ENCODE measurements at regions not wholly inside any gene's neighbourhood (a gene's known extent, or its start where the extent isn't known, plus 50 kb on each side); places are given as distances from the start of the nearest gene placed in this dataset.
"Not testable (repeated sequence)": the region's sequence is repeated elsewhere in the genome, so short reads cannot be mapped to it uniquely, and the experiment has no call there.

GRCh38 chr11:92611157-92611556, 358.3 kb upstream of the MTNR1B start:
- no peak for DNase-seq (ENCODE audit: low read depth)

GRCh38 chr11:92618020-92618419, 351.4 kb upstream of the MTNR1B start:
- not testable (repeated sequence) for DNase-seq (ENCODE audit: low read depth)

- no peak for DNase-seq (ENCODE audit: low read depth)
These were observed 346.4 kb upstream of the MTNR1B start for GRCh38 chr11:92623055-92623454.

- DNase-seq (ENCODE audit: low read depth) = no peak
These were observed 343.6 kb upstream of the MTNR1B start for GRCh38 chr11:92625894-92626293.

GRCh38 chr11:92626624-92627023, 342.8 kb upstream of the MTNR1B start:
- DNase-seq (ENCODE audit: low read depth) = no peak

- no peak for DNase-seq (ENCODE audit: low read depth)
These were observed 341.7 kb upstream of the MTNR1B start for GRCh38 chr11:92627615-92628256.

GRCh38 chr11:92628401-92629292, 340.8 kb upstream of the MTNR1B start:
- DNase-seq (ENCODE audit: low read depth) = no peak

- no peak for DNase-seq (ENCODE audit: low read depth)
These were observed 337.0 kb upstream of the MTNR1B start for GRCh38 chr11:92632495-92632894.

GRCh38 chr11:92633820-92634219, 335.6 kb upstream of the MTNR1B start:
- no peak for DNase-seq (ENCODE audit: low read depth)

GRCh38 chr11:92636543-92637188, 332.8 kb upstream of the MTNR1B start:
- DNase-seq (ENCODE audit: low read depth) = no peak

GRCh38 chr11:92638678-92639077, 330.8 kb upstream of the MTNR1B start:
- DNase-seq (ENCODE audit: low read depth) = no peak

GRCh38 chr11:92642177-92642931, 327.1 kb upstream of the MTNR1B start:
- no peak for DNase-seq (ENCODE audit: low read depth)

GRCh38 chr11:92643827-92644226, 325.6 kb upstream of the MTNR1B start:
- no peak for DNase-seq (ENCODE audit: low read depth)

GRCh38 chr11:92644595-92645445, 324.6 kb upstream of the MTNR1B start:
- DNase-seq (ENCODE audit: low read depth) = no peak

- no peak for DNase-seq (ENCODE audit: low read depth)
These were observed 318.3 kb upstream of the MTNR1B start for GRCh38 chr11:92651159-92651558.

- DNase-seq (ENCODE audit: low read depth) = no peak
These were observed 316.0 kb upstream of the MTNR1B start for GRCh38 chr11:92653454-92653853.

GRCh38 chr11:92656783-92657182, 312.7 kb upstream of the MTNR1B start:
- no peak for DNase-seq (ENCODE audit: low read depth)

GRCh38 chr11:92657226-92657625, 312.2 kb upstream of the MTNR1B start:
- DNase-seq (ENCODE audit: low read depth) = no peak

- DNase-seq (ENCODE audit: low read depth) = no peak
These were observed 310.7 kb upstream of the MTNR1B start for GRCh38 chr11:92658733-92659132.

- no peak for DNase-seq (ENCODE audit: low read depth)
These were observed 309.7 kb upstream of the MTNR1B start for GRCh38 chr11:92659793-92660192.

Measured in GM04503 (cell line).